T-helper 2 cell treated with Interferon-gamma antibody and Interleukin-4, amounts not matched to agents 100 ng/mL and 5 ng/mL, for 36 hours (primary cell): ENCODE measurements at regions not wholly inside any gene's neighbourhood (a gene's known extent, or its start where the extent isn't known, plus 50 kb on each side); places are given as distances from the start of the nearest gene placed in this dataset.

Experiments used
- intact Hi-C: fragments of 100-400 bp; cut with micrococcal nuclease; formaldehyde crosslinking; loops from one replicate; pipeline ENCODE4 v1.15.1; 2023

- intact Hi-C loops, result no loop called here
Measured at GRCh38 chr18:32545631-32546030, 74.9 kb upstream of the GAREM1 start.

GRCh38 chr18:32544088-32544487 is 73.4 kb upstream of the GAREM1 start:
- intact Hi-C loops, result no loop called here

DNA sequence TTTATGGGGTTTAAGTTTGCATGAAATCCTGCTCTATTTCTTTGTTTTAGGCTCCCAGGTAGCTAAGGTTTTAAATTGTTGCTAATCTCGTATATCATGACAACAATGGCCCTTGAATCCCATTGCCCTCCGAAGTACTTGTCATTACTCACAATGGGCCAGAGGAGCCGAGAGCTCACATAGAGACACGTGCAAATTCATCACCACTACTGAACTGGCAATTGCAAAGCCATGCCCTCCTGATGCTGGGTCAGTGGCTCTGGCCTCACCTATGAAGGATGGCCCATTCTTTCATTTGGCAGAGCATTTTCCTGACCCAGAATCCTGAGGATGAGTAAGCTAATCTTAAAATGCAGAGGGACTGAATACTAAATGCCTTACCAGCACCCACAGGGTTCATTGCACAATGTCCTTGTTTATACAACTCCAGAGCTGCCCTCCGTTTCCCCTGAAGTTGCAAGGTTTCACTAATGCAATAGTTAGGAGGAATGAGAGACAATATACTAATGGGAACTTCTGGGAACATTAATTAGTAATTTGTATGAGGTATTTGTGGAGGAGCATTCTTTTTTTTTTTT is 71.6 kb upstream of the GAREM1 start:
- intact Hi-C loops, result no loop called here

- intact Hi-C loops, result loop anchor here (1.0 to 2.0 kb wide), 2 partner anchors 62 to 588 kb away; partner anchors contain the start of gene TRAPPC8
Measured at GRCh38 chr18:32530947-32531651, 60.4 kb upstream of the GAREM1 start.

DNA sequence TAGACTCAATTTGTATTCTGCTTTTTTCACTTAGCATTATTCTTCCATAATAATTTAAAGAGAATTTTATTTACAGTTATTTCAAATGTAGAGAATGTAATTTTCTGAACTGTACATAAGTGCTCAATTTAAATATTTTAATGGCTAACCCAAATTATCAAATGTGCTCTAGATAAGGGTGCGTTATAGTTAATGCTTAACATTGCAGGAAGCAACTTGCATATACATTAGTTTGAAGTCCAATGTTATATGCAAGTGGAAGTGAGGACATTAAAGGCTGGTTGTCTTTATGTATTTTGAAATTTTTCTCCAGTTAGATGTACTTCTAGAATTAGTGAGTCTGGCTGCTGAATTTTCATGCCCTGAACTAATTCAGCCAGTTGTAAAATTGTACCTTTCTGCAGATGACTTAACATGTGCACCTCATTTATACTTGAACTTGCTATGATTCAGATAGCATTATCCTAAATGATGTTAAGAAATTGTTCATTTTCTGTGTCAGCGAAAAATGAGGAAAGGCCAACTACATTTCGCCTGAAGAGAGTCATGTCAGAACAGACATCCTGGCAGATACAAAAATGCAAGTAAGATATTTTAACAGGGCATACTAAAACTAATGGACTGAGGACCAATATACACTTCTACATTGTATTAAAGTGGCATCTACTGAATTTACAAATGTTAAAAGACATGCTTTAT is 59.2 kb upstream of the GAREM1 start:
- intact Hi-C loops, result loop anchor here (2.0 kb wide), 1 partner anchor 61 kb away; no protein-coding TSS in a partner anchor

DNA sequence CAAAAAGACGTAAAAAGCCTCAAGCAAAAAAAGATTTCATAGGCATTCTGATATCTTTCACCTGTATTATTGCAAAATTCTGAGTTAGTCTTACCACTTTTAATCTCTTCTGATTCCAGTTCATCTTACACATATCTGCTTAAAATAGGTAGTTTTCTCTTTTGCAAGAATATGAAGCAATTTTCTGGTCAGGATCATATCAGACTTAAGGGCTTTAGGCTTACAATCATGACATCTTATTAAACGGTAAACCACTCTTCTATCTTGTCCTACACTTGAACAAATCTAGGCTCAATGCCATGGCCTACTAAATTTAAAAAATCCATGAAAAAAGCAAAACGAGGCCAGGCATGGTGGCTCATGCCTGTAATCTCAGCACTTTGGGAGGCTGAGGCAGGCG is 50.1 kb upstream of the GAREM1 start:
- intact Hi-C loops, result no loop called here
